ENCODE measurements at regions not wholly inside any gene's neighbourhood (a gene's known extent, or its start where the extent isn't known, plus 50 kb on each side); places are given as distances from the start of the nearest gene placed in this dataset.

- DNase-seq (ENCODE audit: insufficient read length) (no peak), FAIRE-seq (no peak)
- no peak for TF ChIP-seq POLR2A (IDR thresholded peaks at IDR 0.05; ENCODE audit: low read depth, low read length)
- TF ChIP-seq TAF1 (IDR thresholded peaks at IDR 0.05; ENCODE audit: borderline replicate concordance, low read depth, low read length) = no peak
- no peak for TF ChIP-seq POLR2AphosphoS5 (IDR thresholded peaks at IDR 0.05; ENCODE audit: low read depth, low read length)
These were observed 134.5 kb upstream of the TAPT1 start for GRCh38 chr4:16360694-16361262.

- DNase-seq (ENCODE audit: insufficient read length) = no peak
- FAIRE-seq = no peak
- TF ChIP-seq TAF1 (IDR thresholded peaks at IDR 0.05; ENCODE audit: borderline replicate concordance, low read depth, low read length) (no peak), POLR2AphosphoS5 (IDR thresholded peaks at IDR 0.05; ENCODE audit: low read depth, low read length) (no peak), POLR2A (IDR thresholded peaks at IDR 0.05; ENCODE audit: low read depth, low read length) (no peak)
These were observed 126.9 kb upstream of the TAPT1 start for GRCh38 chr4:16353165-16353564.

GRCh38 chr4:16351161-16351560, 124.9 kb upstream of the TAPT1 start:
- DNase-seq (ENCODE audit: insufficient read length) (no peak), FAIRE-seq (no peak)
- no peak for TF ChIP-seq POLR2A (IDR thresholded peaks at IDR 0.05; ENCODE audit: low read depth, low read length)
- TF ChIP-seq TAF1 (IDR thresholded peaks at IDR 0.05; ENCODE audit: borderline replicate concordance, low read depth, low read length) = no peak
- TF ChIP-seq POLR2AphosphoS5 (IDR thresholded peaks at IDR 0.05; ENCODE audit: low read depth, low read length) = no peak

GRCh38 chr4:16344853-16345252, 118.6 kb upstream of the TAPT1 start:
- FAIRE-seq (no peak), DNase-seq (ENCODE audit: insufficient read length) (no peak)
- TF ChIP-seq TAF1 (IDR thresholded peaks at IDR 0.05; ENCODE audit: borderline replicate concordance, low read depth, low read length) = no peak
- TF ChIP-seq POLR2AphosphoS5 (IDR thresholded peaks at IDR 0.05; ENCODE audit: low read depth, low read length) = no peak
- no peak for TF ChIP-seq POLR2A (IDR thresholded peaks at IDR 0.05; ENCODE audit: low read depth, low read length)

GRCh38 chr4:16337936-16338335, 111.7 kb upstream of the TAPT1 start:
- no peak for FAIRE-seq
- no peak for DNase-seq (ENCODE audit: insufficient read length)
- TF ChIP-seq POLR2AphosphoS5 (IDR thresholded peaks at IDR 0.05; ENCODE audit: low read depth, low read length) (no peak), TAF1 (IDR thresholded peaks at IDR 0.05; ENCODE audit: borderline replicate concordance, low read depth, low read length) (no peak), POLR2A (IDR thresholded peaks at IDR 0.05; ENCODE audit: low read depth, low read length) (no peak)

- TF ChIP-seq TAF1 (IDR thresholded peaks at IDR 0.05; ENCODE audit: borderline replicate concordance, low read depth, low read length) (no peak), POLR2A (IDR thresholded peaks at IDR 0.05; ENCODE audit: low read depth, low read length) (no peak), POLR2AphosphoS5 (IDR thresholded peaks at IDR 0.05; ENCODE audit: low read depth, low read length) (no peak)
- FAIRE-seq (no peak), DNase-seq (ENCODE audit: insufficient read length) (no peak)
These were observed 108.3 kb upstream of the TAPT1 start for GRCh38 chr4:16334601-16335000.

- no peak for FAIRE-seq
- no peak for DNase-seq (ENCODE audit: insufficient read length)
- TF ChIP-seq TAF1 (IDR thresholded peaks at IDR 0.05; ENCODE audit: borderline replicate concordance, low read depth, low read length) (no peak), POLR2AphosphoS5 (IDR thresholded peaks at IDR 0.05; ENCODE audit: low read depth, low read length) (no peak), POLR2A (IDR thresholded peaks at IDR 0.05; ENCODE audit: low read depth, low read length) (no peak)
These were observed 103.5 kb upstream of the TAPT1 start for GRCh38 chr4:16329797-16330134.

GRCh38 chr4:16329125-16329796, 103.0 kb upstream of the TAPT1 start:
- DNase-seq (ENCODE audit: insufficient read length) (no peak), FAIRE-seq (no peak)
- TF ChIP-seq POLR2AphosphoS5 (IDR thresholded peaks at IDR 0.05; ENCODE audit: low read depth, low read length) = no peak
- no peak for TF ChIP-seq TAF1 (IDR thresholded peaks at IDR 0.05; ENCODE audit: borderline replicate concordance, low read depth, low read length)
- TF ChIP-seq POLR2A (IDR thresholded peaks at IDR 0.05; ENCODE audit: low read depth, low read length) = no peak

- no peak for FAIRE-seq
- TF ChIP-seq POLR2A (IDR thresholded peaks at IDR 0.05; ENCODE audit: low read depth, low read length) (no peak), POLR2AphosphoS5 (IDR thresholded peaks at IDR 0.05; ENCODE audit: low read depth, low read length) (no peak), TAF1 (IDR thresholded peaks at IDR 0.05; ENCODE audit: borderline replicate concordance, low read depth, low read length) (no peak)
- no peak for DNase-seq (ENCODE audit: insufficient read length)
These were observed 95.9 kb upstream of the TAPT1 start for GRCh38 chr4:16322183-16322582.

GRCh38 chr4:16315456-16315855, 89.2 kb upstream of the TAPT1 start:
- no peak for FAIRE-seq
- no peak for DNase-seq (ENCODE audit: insufficient read length)

GRCh38 chr4:16310606-16311005, 84.3 kb upstream of the TAPT1 start:
- no peak for DNase-seq (ENCODE audit: insufficient read length)
- FAIRE-seq = no peak

More at GRCh38 chr4:16315456-16315855, 89.2 kb upstream of the TAPT1 start:
- TF ChIP-seq TAF1 (IDR thresholded peaks at IDR 0.05; ENCODE audit: borderline replicate concordance, low read depth, low read length) (no peak), POLR2AphosphoS5 (IDR thresholded peaks at IDR 0.05; ENCODE audit: low read depth, low read length) (no peak), POLR2A (IDR thresholded peaks at IDR 0.05; ENCODE audit: low read depth, low read length) (no peak)

GRCh38 chr4:16302648-16303047, 76.4 kb upstream of the TAPT1 start:
- DNase-seq (ENCODE audit: insufficient read length) (no peak), FAIRE-seq (no peak)
- TF ChIP-seq TAF1 (IDR thresholded peaks at IDR 0.05; ENCODE audit: borderline replicate concordance, low read depth, low read length) (no peak), POLR2AphosphoS5 (IDR thresholded peaks at IDR 0.05; ENCODE audit: low read depth, low read length) (no peak), POLR2A (IDR thresholded peaks at IDR 0.05; ENCODE audit: low read depth, low read length) (no peak)

More at GRCh38 chr4:16310606-16311005, 84.3 kb upstream of the TAPT1 start:
- TF ChIP-seq POLR2AphosphoS5 (IDR thresholded peaks at IDR 0.05; ENCODE audit: low read depth, low read length) = no peak
- TF ChIP-seq POLR2A (IDR thresholded peaks at IDR 0.05; ENCODE audit: low read depth, low read length) = no peak
- TF ChIP-seq TAF1 (IDR thresholded peaks at IDR 0.05; ENCODE audit: borderline replicate concordance, low read depth, low read length) = no peak
